DOHH2 (cell line): ENCODE measurements at regions not wholly inside any gene's neighbourhood (a gene's known extent, or its start where the extent isn't known, plus 50 kb on each side); places are given as distances from the start of the nearest gene placed in this dataset.

Experiments used
- EZH2phosphoT487 ChIP-seq: fragments of 200-600 bp; sonication (generic); IDR thresholded peaks from 2 replicates; pipeline ENCODE4 v1.6.1; 2017; ENCODE audit warnings: borderline replicate concordance, mild to moderate bottlenecking, antibody characterized with exemption, low read length, moderate library complexity, mixed read lengths
- TF ChIP-seq, protein P1 (sequence below): fragments of 200-600 bp; sonication (generic); IDR thresholded peaks from one replicate; pipeline ENCODE4 v1.5.1; 2014; ENCODE audit warnings: antibody characterized with exemption, mild to moderate bottlenecking, low read depth, low read length; ENCODE audit not compliant: poor library complexity, severe bottlenecking

DNA sequence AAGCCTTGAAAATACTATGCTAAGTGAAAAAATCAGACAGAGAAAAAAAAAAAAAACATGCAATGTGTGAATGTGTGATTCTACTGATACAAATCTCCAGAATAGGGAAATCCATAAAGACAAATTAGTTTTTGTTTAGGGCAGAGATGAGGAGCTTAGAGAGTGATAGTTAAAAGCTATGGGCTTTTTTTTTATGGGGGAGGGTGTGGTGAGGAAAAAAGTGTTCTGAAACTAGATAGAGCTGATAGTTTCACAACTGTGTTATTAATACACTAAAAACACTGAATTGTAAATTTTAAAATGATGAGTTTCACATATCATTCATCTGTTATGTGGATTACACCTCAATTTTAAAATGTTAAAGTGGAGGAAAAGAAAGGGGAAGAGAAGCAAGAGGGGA is 228.3 kb upstream of the ZNF462 start:
- TF ChIP-seq, protein P1, sequence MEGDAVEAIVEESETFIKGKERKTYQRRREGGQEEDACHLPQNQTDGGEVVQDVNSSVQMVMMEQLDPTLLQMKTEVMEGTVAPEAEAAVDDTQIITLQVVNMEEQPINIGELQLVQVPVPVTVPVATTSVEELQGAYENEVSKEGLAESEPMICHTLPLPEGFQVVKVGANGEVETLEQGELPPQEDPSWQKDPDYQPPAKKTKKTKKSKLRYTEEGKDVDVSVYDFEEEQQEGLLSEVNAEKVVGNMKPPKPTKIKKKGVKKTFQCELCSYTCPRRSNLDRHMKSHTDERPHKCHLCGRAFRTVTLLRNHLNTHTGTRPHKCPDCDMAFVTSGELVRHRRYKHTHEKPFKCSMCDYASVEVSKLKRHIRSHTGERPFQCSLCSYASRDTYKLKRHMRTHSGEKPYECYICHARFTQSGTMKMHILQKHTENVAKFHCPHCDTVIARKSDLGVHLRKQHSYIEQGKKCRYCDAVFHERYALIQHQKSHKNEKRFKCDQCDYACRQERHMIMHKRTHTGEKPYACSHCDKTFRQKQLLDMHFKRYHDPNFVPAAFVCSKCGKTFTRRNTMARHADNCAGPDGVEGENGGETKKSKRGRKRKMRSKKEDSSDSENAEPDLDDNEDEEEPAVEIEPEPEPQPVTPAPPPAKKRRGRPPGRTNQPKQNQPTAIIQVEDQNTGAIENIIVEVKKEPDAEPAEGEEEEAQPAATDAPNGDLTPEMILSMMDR: no peak
- no peak for TF ChIP-seq EZH2phosphoT487
